Calu3 (cell line): ENCODE measurements at regions not wholly inside any gene's neighbourhood (a gene's known extent, or its start where the extent isn't known, plus 50 kb on each side); places are given as distances from the start of the nearest gene placed in this dataset.
A peak's percentile ranks its signal among the peaks of the same experiment; 100 is the strongest.

Experiments
- BruUV-seq: library from RNA; stranded (reverse); fragments of 400-500 nt; replicated peaks from 2 replicates; lab custom pipeline; 2021; lab: Mats Ljungman, UMichigan
- CTCF ChIA-PET: fragments of 300-600 bp; sonication (Branson Sonifier 250); formaldehyde crosslinking; loops from one replicate; lab custom pipeline; 2022; ENCODE audit warnings: antibody characterized with exemption; lab: Charles Lee
- DNase-seq: peaks from one replicate; pipeline ENCODE4 v3.0.0; 2022
- H3K27ac Mint-ChIP-seq: one replicate; pipeline ENCODE4 v1.8.0; 2022; ENCODE audit warnings: mixed read lengths; ENCODE audit not compliant: unreplicated experiment
- H3K27me3 Mint-ChIP-seq: one replicate; pipeline ENCODE4 v1.8.0; 2022; ENCODE audit warnings: mixed read lengths; ENCODE audit not compliant: unreplicated experiment
- H3K36me3 Mint-ChIP-seq: one replicate; pipeline ENCODE4 v1.8.0; 2022; ENCODE audit warnings: mild to moderate bottlenecking, moderate library complexity, mixed read lengths; ENCODE audit not compliant: insufficient read depth, unreplicated experiment
- H3K4me1 Mint-ChIP-seq: one replicate; pipeline ENCODE4 v1.8.0; 2022; ENCODE audit warnings: mild to moderate bottlenecking, low read depth, mixed read lengths; ENCODE audit not compliant: unreplicated experiment
- H3K4me3 Mint-ChIP-seq: one replicate; pipeline ENCODE4 v1.8.0; 2022; ENCODE audit warnings: mild to moderate bottlenecking, low read depth, moderate library complexity, mixed read lengths; ENCODE audit not compliant: unreplicated experiment
- H3K9me3 Mint-ChIP-seq: one replicate; pipeline ENCODE4 v1.8.0; 2022; ENCODE audit warnings: low read depth, mixed read lengths; ENCODE audit not compliant: unreplicated experiment
- intact Hi-C: fragments of 100-400 bp; cut with micrococcal nuclease; formaldehyde crosslinking; loops from one replicate; pipeline ENCODE4 v1.10.0; 2022; ENCODE audit not compliant: unreplicated experiment
- TF ChIP-seq, protein P1 (sequence below): fragments of 200-600 bp; IDR thresholded peaks from one replicate; pipeline ENCODE4 v1.8.0; 2022; ENCODE audit warnings: antibody characterized with exemption; ENCODE audit not compliant: unreplicated experiment

GRCh38 chr17:53950207-53950857, 127.6 kb downstream of the KIF2B start:
- DNase-seq: peak; percentile 4

GRCh38 chr17:53950858-53951250, 128.1 kb downstream of the KIF2B start:
- CTCF ChIA-PET: no interaction called here
- no peak overlapping the region for H3K4me3 Mint-ChIP-seq
- H3K36me3 Mint-ChIP-seq: no peaks in the 10 kb centered on the region
- DNase-seq: no peak
- intact Hi-C loops: no loop called here
- TF ChIP-seq, protein P1, sequence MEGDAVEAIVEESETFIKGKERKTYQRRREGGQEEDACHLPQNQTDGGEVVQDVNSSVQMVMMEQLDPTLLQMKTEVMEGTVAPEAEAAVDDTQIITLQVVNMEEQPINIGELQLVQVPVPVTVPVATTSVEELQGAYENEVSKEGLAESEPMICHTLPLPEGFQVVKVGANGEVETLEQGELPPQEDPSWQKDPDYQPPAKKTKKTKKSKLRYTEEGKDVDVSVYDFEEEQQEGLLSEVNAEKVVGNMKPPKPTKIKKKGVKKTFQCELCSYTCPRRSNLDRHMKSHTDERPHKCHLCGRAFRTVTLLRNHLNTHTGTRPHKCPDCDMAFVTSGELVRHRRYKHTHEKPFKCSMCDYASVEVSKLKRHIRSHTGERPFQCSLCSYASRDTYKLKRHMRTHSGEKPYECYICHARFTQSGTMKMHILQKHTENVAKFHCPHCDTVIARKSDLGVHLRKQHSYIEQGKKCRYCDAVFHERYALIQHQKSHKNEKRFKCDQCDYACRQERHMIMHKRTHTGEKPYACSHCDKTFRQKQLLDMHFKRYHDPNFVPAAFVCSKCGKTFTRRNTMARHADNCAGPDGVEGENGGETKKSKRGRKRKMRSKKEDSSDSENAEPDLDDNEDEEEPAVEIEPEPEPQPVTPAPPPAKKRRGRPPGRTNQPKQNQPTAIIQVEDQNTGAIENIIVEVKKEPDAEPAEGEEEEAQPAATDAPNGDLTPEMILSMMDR: no peak
- H3K4me1 Mint-ChIP-seq: no peaks in the 10 kb centered on the region
- H3K9me3 Mint-ChIP-seq: peaks cover 7% of the 10 kb centered on the region
- H3K27me3 Mint-ChIP-seq: no peaks in the 10 kb centered on the region
- no TSS peak for BruUV-seq
- H3K27ac Mint-ChIP-seq: no peak overlapping the region

More at GRCh38 chr17:53950207-53950857, 127.6 kb downstream of the KIF2B start:
- no peaks in the 10 kb centered on the region for H3K4me1 Mint-ChIP-seq
- H3K9me3 Mint-ChIP-seq: peaks cover 5% of the 10 kb centered on the region
- CTCF ChIA-PET: no interaction called here
- BruUV-seq: no TSS peak
- TF ChIP-seq, protein P1: no peak
- no peak overlapping the region for H3K27ac Mint-ChIP-seq
- no peaks in the 10 kb centered on the region for H3K36me3 Mint-ChIP-seq
- intact Hi-C loops: no loop called here
- H3K4me3 Mint-ChIP-seq: no peak overlapping the region
- no peaks in the 10 kb centered on the region for H3K27me3 Mint-ChIP-seq

DNA sequence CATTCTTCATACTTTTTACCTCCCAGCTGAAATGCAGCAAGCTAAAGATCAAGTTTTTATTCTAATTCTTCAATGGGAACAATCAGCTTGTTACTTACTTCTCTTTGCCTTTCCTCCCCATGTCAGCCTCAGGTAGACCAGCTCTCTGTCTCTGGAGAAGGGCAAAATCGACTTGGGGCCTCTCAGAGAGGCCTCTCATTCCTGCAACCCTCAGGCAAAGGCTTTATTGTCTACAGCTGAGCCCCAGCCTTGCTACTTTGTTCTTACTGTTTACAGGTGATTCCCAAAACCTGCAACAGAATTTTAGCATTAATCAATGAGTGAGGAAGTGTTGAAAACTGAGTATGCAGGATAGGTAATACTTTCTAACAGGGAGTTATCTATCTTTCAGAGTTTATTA, 148.6 kb downstream of the KIF2B start:
- no peaks in the 10 kb centered on the region for H3K27me3 Mint-ChIP-seq

DNA sequence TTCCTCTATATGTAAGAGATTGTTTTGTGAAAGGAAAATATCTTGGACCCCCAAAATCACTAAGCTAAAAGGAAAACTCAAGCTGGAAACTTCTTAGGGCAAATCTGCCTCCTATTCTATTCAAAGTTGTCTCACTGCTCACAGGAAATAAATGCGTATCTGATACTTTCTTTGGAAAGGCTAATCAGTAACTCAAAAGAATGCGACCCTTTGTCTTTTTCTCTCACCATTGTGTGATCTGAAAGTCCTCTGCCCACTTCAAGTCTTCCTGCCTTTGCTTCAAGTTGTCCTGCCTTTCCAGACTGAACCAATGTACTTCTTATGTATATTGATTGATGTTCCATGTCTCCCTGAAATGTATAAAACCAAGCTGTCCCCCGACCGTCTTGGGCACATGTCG, 157.3 kb downstream of the KIF2B start:
- Mint-ChIP-seq H3K4me3 (no peak overlapping the region), H3K9me3 (peaks cover 3% of the 10 kb centered on the region), H3K36me3 (no peaks in the 10 kb centered on the region), H3K27ac (no peak overlapping the region), H3K27me3 (no peaks in the 10 kb centered on the region), H3K4me1 (no peaks in the 10 kb centered on the region)
- no peak for DNase-seq
- intact Hi-C loops: no loop called here
- no TSS peak for BruUV-seq
- TF ChIP-seq, protein P1: no peak
- CTCF ChIA-PET: no interaction called here

More for the DNA sequence above, 148.6 kb downstream of the KIF2B start:
- CTCF ChIA-PET: no interaction called here
- Mint-ChIP-seq H3K9me3 (no peaks in the 10 kb centered on the region), H3K4me1 (no peaks in the 10 kb centered on the region), H3K27ac (no peak overlapping the region), H3K36me3 (no peaks in the 10 kb centered on the region), H3K4me3 (no peak overlapping the region)
- no TSS peak for BruUV-seq
- intact Hi-C loops: no loop called here
- TF ChIP-seq, protein P1: no peak
- no peak for DNase-seq
